ENCODE measurements at regions not wholly inside any gene's neighbourhood (a gene's known extent, or its start where the extent isn't known, plus 50 kb on each side); places are given as distances from the start of the nearest gene placed in this dataset.

DNA sequence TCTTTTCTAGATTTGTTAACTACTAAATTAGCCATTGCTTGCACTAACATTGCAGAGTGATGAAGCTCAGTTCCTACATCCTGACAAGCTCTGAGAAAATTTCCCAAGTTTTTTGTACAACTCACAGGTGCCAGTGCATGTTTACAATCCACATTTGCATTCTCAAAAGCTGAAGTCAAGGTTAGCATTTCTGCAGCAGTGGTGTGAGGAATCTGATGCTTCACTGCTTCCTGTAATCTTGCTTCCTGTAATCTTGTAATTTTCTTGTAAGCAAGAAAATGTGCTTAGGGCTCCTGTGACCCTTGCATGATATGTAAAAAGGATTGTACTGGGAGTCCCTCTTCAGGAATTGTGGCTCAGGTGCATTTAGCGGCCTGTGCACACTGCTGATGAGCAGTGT, 207.4 kb upstream of the CXCL13 start:
- H3K4me3 ChIP-seq (ENCODE audit: low read length): no peak overlapping the region
- TF ChIP-seq EZH2 (IDR thresholded peaks at IDR 0.05; ENCODE audit: borderline replicate concordance, insufficient read depth, low read length, poor library complexity, severe bottlenecking): no peak
- TF ChIP-seq EP300 (conservative IDR thresholded peaks at IDR 0.05; ENCODE audit: poor library complexity, severe bottlenecking): no peak
- no peak for TF ChIP-seq MXI1 (conservative IDR thresholded peaks at IDR 0.05; ENCODE audit: poor library complexity, severe bottlenecking)
- no peak for TF ChIP-seq POLR2AphosphoS5 (IDR thresholded peaks at IDR 0.05)
- TF ChIP-seq SMC3 (conservative IDR thresholded peaks at IDR 0.05; ENCODE audit: poor library complexity): no peak
- TF ChIP-seq, protein P1, sequence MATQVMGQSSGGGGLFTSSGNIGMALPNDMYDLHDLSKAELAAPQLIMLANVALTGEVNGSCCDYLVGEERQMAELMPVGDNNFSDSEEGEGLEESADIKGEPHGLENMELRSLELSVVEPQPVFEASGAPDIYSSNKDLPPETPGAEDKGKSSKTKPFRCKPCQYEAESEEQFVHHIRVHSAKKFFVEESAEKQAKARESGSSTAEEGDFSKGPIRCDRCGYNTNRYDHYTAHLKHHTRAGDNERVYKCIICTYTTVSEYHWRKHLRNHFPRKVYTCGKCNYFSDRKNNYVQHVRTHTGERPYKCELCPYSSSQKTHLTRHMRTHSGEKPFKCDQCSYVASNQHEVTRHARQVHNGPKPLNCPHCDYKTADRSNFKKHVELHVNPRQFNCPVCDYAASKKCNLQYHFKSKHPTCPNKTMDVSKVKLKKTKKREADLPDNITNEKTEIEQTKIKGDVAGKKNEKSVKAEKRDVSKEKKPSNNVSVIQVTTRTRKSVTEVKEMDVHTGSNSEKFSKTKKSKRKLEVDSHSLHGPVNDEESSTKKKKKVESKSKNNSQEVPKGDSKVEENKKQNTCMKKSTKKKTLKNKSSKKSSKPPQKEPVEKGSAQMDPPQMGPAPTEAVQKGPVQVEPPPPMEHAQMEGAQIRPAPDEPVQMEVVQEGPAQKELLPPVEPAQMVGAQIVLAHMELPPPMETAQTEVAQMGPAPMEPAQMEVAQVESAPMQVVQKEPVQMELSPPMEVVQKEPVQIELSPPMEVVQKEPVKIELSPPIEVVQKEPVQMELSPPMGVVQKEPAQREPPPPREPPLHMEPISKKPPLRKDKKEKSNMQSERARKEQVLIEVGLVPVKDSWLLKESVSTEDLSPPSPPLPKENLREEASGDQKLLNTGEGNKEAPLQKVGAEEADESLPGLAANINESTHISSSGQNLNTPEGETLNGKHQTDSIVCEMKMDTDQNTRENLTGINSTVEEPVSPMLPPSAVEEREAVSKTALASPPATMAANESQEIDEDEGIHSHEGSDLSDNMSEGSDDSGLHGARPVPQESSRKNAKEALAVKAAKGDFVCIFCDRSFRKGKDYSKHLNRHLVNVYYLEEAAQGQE (IDR thresholded peaks at IDR 0.05; ENCODE audit: borderline replicate concordance): no peak
- no peak for TF ChIP-seq TAF1 (IDR thresholded peaks at IDR 0.05; ENCODE audit: low read depth)
- TF ChIP-seq RAD21 (conservative IDR thresholded peaks at IDR 0.05): no peak
- TF ChIP-seq CTCF (IDR thresholded peaks at IDR 0.05; ENCODE audit: poor library complexity, severe bottlenecking): no peak
- no peaks in the 10 kb centered on the region for H3K9me2 ChIP-seq (ENCODE audit: insufficient read depth, low read length)
- H3K36me3 ChIP-seq (ENCODE audit: insufficient read depth, low read length): no peaks in the 10 kb centered on the region
- no peak overlapping the region for H2AFZ ChIP-seq (ENCODE audit: low read depth, low read length)
- H4K20me1 ChIP-seq (ENCODE audit: insufficient read depth): no peaks in the 10 kb centered on the region
- no peak overlapping the region for H3K27ac ChIP-seq (ENCODE audit: low read length)
- H3K9me3 ChIP-seq (ENCODE audit: low read length): no peaks in the 10 kb centered on the region
- no peaks in the 10 kb centered on the region for H3F3A ChIP-seq (ENCODE audit: insufficient read depth, low read length, poor library complexity, severe bottlenecking)
- no peak overlapping the region for H3K4me2 ChIP-seq (ENCODE audit: low read length)
- no peaks in the 10 kb centered on the region for H3K79me2 ChIP-seq (replicated peaks; ENCODE audit: insufficient read depth, low read length)
- no peak overlapping the region for H3K9ac ChIP-seq (ENCODE audit: low read length)
- H3K27me3 ChIP-seq (ENCODE audit: insufficient read depth, low read depth, low read length): no peaks in the 10 kb centered on the region

GRCh38 chr4:77399831-77400230, 205.8 kb upstream of the CXCL13 start:
- Histone ChIP-seq H2AFZ (ENCODE audit: low read depth, low read length) (no peak overlapping the region), H3K9me3 (ENCODE audit: low read length) (no peaks in the 10 kb centered on the region), H3K4me3 (ENCODE audit: low read length) (no peak overlapping the region), H3K79me2 (replicated peaks; ENCODE audit: insufficient read depth, low read length) (no peaks in the 10 kb centered on the region), H3K36me3 (ENCODE audit: insufficient read depth, low read length) (no peaks in the 10 kb centered on the region), H3F3A (ENCODE audit: insufficient read depth, low read length, poor library complexity, severe bottlenecking) (no peaks in the 10 kb centered on the region), H3K9ac (ENCODE audit: low read length) (no peak overlapping the region), H3K4me2 (ENCODE audit: low read length) (no peak overlapping the region), H3K27me3 (ENCODE audit: insufficient read depth, low read depth, low read length) (no peaks in the 10 kb centered on the region), H3K27ac (ENCODE audit: low read length) (no peak overlapping the region), H4K20me1 (ENCODE audit: insufficient read depth) (no peaks in the 10 kb centered on the region), H3K9me2 (ENCODE audit: insufficient read depth, low read length) (no peaks in the 10 kb centered on the region)
- TF ChIP-seq, protein P1 (IDR thresholded peaks at IDR 0.05; ENCODE audit: borderline replicate concordance): no peak
- TF ChIP-seq EZH2 (IDR thresholded peaks at IDR 0.05; ENCODE audit: borderline replicate concordance, insufficient read depth, low read length, poor library complexity, severe bottlenecking) (no peak), TAF1 (IDR thresholded peaks at IDR 0.05; ENCODE audit: low read depth) (no peak), RAD21 (conservative IDR thresholded peaks at IDR 0.05) (no peak), POLR2AphosphoS5 (IDR thresholded peaks at IDR 0.05) (no peak), CTCF (IDR thresholded peaks at IDR 0.05; ENCODE audit: poor library complexity, severe bottlenecking) (no peak), MXI1 (conservative IDR thresholded peaks at IDR 0.05; ENCODE audit: poor library complexity, severe bottlenecking) (no peak), SMC3 (conservative IDR thresholded peaks at IDR 0.05; ENCODE audit: poor library complexity) (no peak), EP300 (conservative IDR thresholded peaks at IDR 0.05; ENCODE audit: poor library complexity, severe bottlenecking) (no peak)

Data from neural cell (in vitro differentiated cells).